ENCODE measurements at regions not wholly inside any gene's neighbourhood (a gene's known extent, or its start where the extent isn't known, plus 50 kb on each side); places are given as distances from the start of the nearest gene placed in this dataset.

GRCh38 chr4:83191026-83191425 lies 76.5 kb upstream of the PLAC8 start:
- H3K4me1 ChIP-seq (ENCODE audit: control insufficient read depth, extremely low read depth, insufficient read depth, low read length) = peaks cover 10% of the 10 kb centered on the region
- CTCF ChIA-PET = no interaction called here
- dilution Hi-C loops (cut with MboI; ENCODE audit: extremely low pct_ligation_motif_present, low sequenced_read_pairs) = no loop called here
- H2AFZ ChIP-seq (ENCODE audit: low read depth, low read length) = no peak overlapping the region
- no peaks in the 10 kb centered on the region for H3K9me1 ChIP-seq (replicated peaks; ENCODE audit: control insufficient read depth, extremely low read depth, insufficient read depth, low read length)
- H3K4me2 ChIP-seq (ENCODE audit: insufficient read depth, low read length) = no peak overlapping the region
- intact Hi-C loops (cut with micrococcal nuclease) = no loop called here
- BruUV-seq (replicated peaks) = no TSS peak
- FAIRE-seq (no peak), DNase-seq (ENCODE audit: low read depth, low spot score) (no peak)
- TF ChIP-seq MAX (IDR thresholded peaks at IDR 0.05; ENCODE audit: insufficient read depth, insufficient read length) (no peak), POLR2AphosphoS5 (IDR thresholded peaks at IDR 0.05; ENCODE audit: insufficient read depth, low read depth, low read length) (no peak)
- H3K9me3 ChIP-seq (replicated peaks; ENCODE audit: control insufficient read depth, insufficient read depth, low read length) = no peaks in the 10 kb centered on the region
- no peaks in the 10 kb centered on the region for H4K20me1 ChIP-seq (replicated peaks; ENCODE audit: control insufficient read depth, extremely low read depth, insufficient read depth, low read length)
- no peaks in the 10 kb centered on the region for H3K36me3 ChIP-seq (ENCODE audit: control insufficient read depth in 2 of 2, extremely low read depth in 1 of 2, insufficient read depth in 2 of 2, low read length in 2 of 2)
- no peak overlapping the region for H3K4me3 ChIP-seq (replicated peaks in 1 of 3; ENCODE audit: insufficient read depth in 1 of 3, low read depth in 1 of 3, low read length in 3 of 3)
- no peak overlapping the region for H3K27ac ChIP-seq (ENCODE audit: insufficient read depth, low read depth, low read length)
- no peak overlapping the region for H3K9ac ChIP-seq (replicated peaks; ENCODE audit: extremely low read depth, insufficient read depth, low read length)
- H3K79me2 ChIP-seq (ENCODE audit: control insufficient read depth, insufficient read depth, low read length) = no peaks in the 10 kb centered on the region
- H3K27me3 ChIP-seq (ENCODE audit: control insufficient read depth in 2 of 2, insufficient read depth in 2 of 2, low read length in 2 of 2) = no peaks in the 10 kb centered on the region
- POLR2A ChIA-PET = no interaction called here

GRCh38 chr4:83189631-83190136 lies 75.2 kb upstream of the PLAC8 start:
- no peak overlapping the region for H3K27ac ChIP-seq (ENCODE audit: insufficient read depth, low read depth, low read length)
- CTCF ChIA-PET = interaction anchor here (0.9 kb wide), 1 partner anchor 135 kb away, joined by 3 read pairs; no protein-coding TSS in a partner anchor

More at GRCh38 chr4:83189631-83190136, 75.2 kb upstream of the PLAC8 start:
- intact Hi-C loops (cut with micrococcal nuclease) = no loop called here
- TF ChIP-seq POLR2A (IDR thresholded peaks at IDR 0.05; ENCODE audit: low read depth, low read length) (no peak), MAX (IDR thresholded peaks at IDR 0.05; ENCODE audit: insufficient read depth, insufficient read length) (no peak), CTCF (IDR thresholded peaks at IDR 0.05; ENCODE audit: extremely low read depth in 1 of 2, insufficient read depth in 1 of 2, low read depth in 1 of 2, low read length in 2 of 2) (no peak), FOS (IDR thresholded peaks at IDR 0.05; ENCODE audit: borderline replicate concordance, insufficient read depth, low read length) (no peak), EZH2 (IDR thresholded peaks at IDR 0.05; ENCODE audit: borderline replicate concordance, low read depth, low read length, severe bottlenecking) (no peak), MYC (IDR thresholded peaks at IDR 0.05; ENCODE audit: low read depth, low read length) (no peak)
- H3K4me1 ChIP-seq (ENCODE audit: control insufficient read depth, extremely low read depth, insufficient read depth, low read length) = peaks cover 6% of the 10 kb centered on the region
- no peaks in the 10 kb centered on the region for H3K79me2 ChIP-seq (ENCODE audit: control insufficient read depth, insufficient read depth, low read length)
- POLR2A ChIA-PET = no interaction called here
- no TSS peak for BruUV-seq (replicated peaks)
- H3K4me3 ChIP-seq (replicated peaks in 1 of 3; ENCODE audit: insufficient read depth in 1 of 3, low read depth in 1 of 3, low read length in 3 of 3) = no peak overlapping the region
- H3K9me3 ChIP-seq (replicated peaks; ENCODE audit: control insufficient read depth, insufficient read depth, low read length) = no peaks in the 10 kb centered on the region
- dilution Hi-C loops (cut with MboI; ENCODE audit: extremely low pct_ligation_motif_present, low sequenced_read_pairs) = no loop called here
- no peaks in the 10 kb centered on the region for H3K36me3 ChIP-seq (ENCODE audit: control insufficient read depth in 2 of 2, extremely low read depth in 1 of 2, insufficient read depth in 2 of 2, low read length in 2 of 2)
- H3K27me3 ChIP-seq (ENCODE audit: control insufficient read depth in 2 of 2, insufficient read depth in 2 of 2, low read length in 2 of 2) = no peaks in the 10 kb centered on the region
- no peak overlapping the region for H3K4me2 ChIP-seq (ENCODE audit: insufficient read depth, low read length)
- no peak overlapping the region for H3K9ac ChIP-seq (replicated peaks; ENCODE audit: extremely low read depth, insufficient read depth, low read length)
- DNase-seq (ENCODE audit: low read depth, low spot score) (no peak), FAIRE-seq (no peak)
- no peaks in the 10 kb centered on the region for H4K20me1 ChIP-seq (replicated peaks; ENCODE audit: control insufficient read depth, extremely low read depth, insufficient read depth, low read length)
- peak overlapping the region; percentile 47 for H2AFZ ChIP-seq (ENCODE audit: low read depth, low read length)
- H3K9me1 ChIP-seq (replicated peaks; ENCODE audit: control insufficient read depth, extremely low read depth, insufficient read depth, low read length) = no peaks in the 10 kb centered on the region
